ENCODE measurements at regions not wholly inside any gene's neighbourhood (a gene's known extent, or its start where the extent isn't known, plus 50 kb on each side); places are given as distances from the start of the nearest gene placed in this dataset.

DNA sequence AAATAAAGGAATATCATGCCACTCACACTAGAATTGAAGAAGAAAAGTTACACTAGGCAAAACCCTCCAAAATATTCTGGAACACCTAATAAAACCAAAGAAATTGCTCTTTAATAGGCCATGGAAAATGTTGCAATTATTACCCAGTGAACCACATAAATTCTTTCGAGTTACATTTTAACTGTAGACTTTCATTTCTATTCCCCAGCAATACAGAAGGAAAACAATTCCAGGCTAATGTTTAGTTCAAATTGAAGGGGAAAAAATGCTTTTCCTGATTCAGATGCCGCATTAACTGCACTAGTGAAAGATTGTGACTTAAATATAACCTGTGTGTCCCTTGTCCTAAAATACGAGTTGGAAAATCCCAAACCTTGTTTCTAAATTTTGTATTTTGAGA lies 439.3 kb upstream of the ADAMTS16 start:
- H3K4me3 ChIP-seq (ENCODE audit: low read depth, low read length), result no peak overlapping the region
- no peak for DNase-seq (ENCODE audit: low read depth)
- TF ChIP-seq, protein P1, sequence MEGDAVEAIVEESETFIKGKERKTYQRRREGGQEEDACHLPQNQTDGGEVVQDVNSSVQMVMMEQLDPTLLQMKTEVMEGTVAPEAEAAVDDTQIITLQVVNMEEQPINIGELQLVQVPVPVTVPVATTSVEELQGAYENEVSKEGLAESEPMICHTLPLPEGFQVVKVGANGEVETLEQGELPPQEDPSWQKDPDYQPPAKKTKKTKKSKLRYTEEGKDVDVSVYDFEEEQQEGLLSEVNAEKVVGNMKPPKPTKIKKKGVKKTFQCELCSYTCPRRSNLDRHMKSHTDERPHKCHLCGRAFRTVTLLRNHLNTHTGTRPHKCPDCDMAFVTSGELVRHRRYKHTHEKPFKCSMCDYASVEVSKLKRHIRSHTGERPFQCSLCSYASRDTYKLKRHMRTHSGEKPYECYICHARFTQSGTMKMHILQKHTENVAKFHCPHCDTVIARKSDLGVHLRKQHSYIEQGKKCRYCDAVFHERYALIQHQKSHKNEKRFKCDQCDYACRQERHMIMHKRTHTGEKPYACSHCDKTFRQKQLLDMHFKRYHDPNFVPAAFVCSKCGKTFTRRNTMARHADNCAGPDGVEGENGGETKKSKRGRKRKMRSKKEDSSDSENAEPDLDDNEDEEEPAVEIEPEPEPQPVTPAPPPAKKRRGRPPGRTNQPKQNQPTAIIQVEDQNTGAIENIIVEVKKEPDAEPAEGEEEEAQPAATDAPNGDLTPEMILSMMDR (IDR thresholded peaks at IDR 0.05; ENCODE audit: control insufficient read depth, extremely low read depth, insufficient read depth), result no peak

DNA sequence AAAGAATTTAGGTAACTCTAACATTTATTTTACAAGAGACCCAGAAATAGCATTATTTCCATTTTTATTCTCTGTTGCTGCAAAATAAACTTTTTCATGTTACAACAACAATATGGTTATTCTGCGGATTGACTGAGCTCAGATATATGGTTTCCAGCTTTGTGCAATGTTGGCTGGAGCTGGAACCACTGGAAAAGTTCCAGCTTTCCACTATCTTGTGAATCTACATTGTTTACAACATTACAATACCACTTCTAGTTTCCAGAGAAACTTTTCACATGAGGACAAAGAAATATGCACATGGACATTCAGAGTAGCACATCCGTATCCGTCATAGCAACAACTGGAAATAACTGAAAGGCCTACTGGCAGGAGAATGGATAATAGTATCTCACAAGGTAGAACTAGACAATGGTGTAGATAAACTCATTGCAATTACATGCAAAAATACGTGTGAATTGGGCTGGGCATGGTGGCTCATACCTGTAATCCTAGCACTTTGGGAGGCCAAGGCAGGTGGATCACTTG lies 436.1 kb upstream of the ADAMTS16 start:
- no peak for DNase-seq (ENCODE audit: low read depth)
- H3K4me3 ChIP-seq (ENCODE audit: low read depth, low read length), result no peak overlapping the region
- TF ChIP-seq, protein P1 (IDR thresholded peaks at IDR 0.05; ENCODE audit: control insufficient read depth, extremely low read depth, insufficient read depth), result no peak

DNA sequence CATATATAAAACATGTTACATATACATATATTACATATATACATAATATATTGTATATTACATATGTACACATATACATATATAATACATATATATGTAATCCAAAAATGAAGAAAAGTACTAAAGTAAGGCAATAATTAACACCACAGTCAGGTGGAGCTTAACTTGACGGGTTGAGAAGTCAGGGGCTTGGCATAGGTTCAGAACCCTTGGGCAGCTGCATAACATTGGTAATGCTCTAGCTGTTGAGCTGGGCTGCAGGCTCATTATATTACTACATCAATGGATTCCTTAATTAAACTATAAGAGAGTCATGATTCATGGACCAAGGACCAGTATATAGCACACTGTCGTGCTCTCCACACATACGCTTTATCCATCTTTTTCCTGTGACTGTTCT lies 435.2 kb upstream of the ADAMTS16 start:
- no peak overlapping the region for H3K4me3 ChIP-seq (ENCODE audit: low read depth, low read length)
- TF ChIP-seq, protein P1 (IDR thresholded peaks at IDR 0.05; ENCODE audit: control insufficient read depth, extremely low read depth, insufficient read depth), result no peak
- no peak for DNase-seq (ENCODE audit: low read depth)

DNA sequence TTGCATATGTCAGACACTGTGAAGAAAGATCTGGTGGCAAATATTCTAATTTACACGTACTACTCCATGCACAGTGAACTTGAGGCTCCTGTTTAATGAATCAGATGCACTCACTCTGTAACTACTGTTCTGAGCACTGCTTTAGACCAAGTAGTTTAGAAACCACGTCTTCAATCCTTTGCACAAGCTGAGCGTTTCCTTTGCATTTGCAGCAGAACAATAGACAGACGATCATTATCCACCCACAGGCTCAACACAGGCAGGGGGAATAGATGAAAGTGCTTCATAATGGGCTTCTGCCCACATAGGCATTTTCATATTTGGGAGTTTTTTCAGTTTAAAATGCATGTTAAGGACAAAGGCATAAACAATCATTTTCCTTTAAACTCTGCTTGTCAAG lies 423.3 kb upstream of the ADAMTS16 start:
- TF ChIP-seq, protein P1 (IDR thresholded peaks at IDR 0.05; ENCODE audit: control insufficient read depth, extremely low read depth, insufficient read depth), result no peak
- no peak overlapping the region for H3K4me3 ChIP-seq (ENCODE audit: low read depth, low read length)
- no peak for DNase-seq (ENCODE audit: low read depth)

DNA sequence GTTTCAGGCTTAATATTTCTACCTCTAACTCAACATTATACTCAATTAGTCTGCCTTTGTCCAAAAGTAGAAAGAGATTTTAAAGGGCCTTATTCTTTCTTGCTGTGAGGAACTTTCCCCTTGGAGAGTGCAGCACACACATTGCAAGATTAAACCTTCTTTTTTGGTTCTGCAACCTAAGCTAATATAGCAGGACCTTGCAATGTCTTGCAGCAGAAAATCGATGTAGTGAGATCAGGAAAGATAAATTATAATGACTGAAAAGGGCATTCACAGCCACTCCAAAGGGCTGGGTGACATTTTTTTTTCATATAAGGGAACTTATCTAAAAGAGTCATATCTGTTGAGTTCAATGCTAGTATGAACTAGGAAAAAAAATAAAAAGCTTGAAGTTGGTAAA lies 422.7 kb upstream of the ADAMTS16 start:
- TF ChIP-seq, protein P1 (IDR thresholded peaks at IDR 0.05; ENCODE audit: control insufficient read depth, extremely low read depth, insufficient read depth), result no peak
- no peak overlapping the region for H3K4me3 ChIP-seq (ENCODE audit: low read depth, low read length)
- DNase-seq (ENCODE audit: low read depth), result no peak

DNA sequence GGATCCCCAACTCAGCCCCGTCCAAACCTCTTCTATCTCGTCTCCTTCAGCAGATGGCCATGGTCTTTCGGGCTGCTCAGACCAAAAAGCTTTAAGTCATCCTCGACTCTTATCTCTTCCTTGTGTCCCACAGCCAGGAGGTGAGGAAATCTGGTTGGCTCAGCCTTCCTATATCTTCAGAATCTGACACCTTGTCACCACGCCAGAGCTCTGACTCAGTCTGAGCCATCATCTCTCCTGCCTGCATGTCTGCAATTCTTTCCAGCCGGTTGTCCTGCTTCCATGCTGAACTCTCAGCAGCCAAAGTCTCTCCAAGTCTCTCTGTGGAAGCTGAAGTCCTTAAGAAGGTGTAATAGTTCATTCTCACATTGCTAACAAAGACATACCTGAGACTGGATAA lies 419.3 kb upstream of the ADAMTS16 start:
- TF ChIP-seq, protein P1 (IDR thresholded peaks at IDR 0.05; ENCODE audit: control insufficient read depth, extremely low read depth, insufficient read depth), result no peak
- no peak overlapping the region for H3K4me3 ChIP-seq (ENCODE audit: low read depth, low read length)
- DNase-seq (ENCODE audit: low read depth), result no peak

DNA sequence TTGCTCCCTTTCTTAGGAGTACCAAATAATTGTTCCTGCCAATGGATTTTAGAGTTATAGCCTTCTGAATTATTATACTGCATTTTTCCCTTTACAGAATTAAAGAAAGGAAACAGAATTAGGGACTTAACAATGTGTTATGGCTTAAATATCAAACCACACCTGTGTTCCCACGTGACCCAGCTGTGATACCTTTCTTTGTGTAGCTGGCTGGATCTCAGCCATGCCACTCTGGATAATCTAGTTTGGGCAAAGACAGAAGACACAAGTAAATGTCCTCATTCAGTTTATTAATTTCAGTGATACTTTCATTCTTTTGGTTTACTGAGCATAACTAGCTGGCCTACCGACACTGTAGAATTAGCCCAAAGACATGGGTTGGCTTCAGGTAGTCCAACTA lies 417.2 kb upstream of the ADAMTS16 start:
- TF ChIP-seq, protein P1 (IDR thresholded peaks at IDR 0.05; ENCODE audit: control insufficient read depth, extremely low read depth, insufficient read depth), result no peak
- DNase-seq (ENCODE audit: low read depth), result no peak
- no peak overlapping the region for H3K4me3 ChIP-seq (ENCODE audit: low read depth, low read length)

Measured in LNCaP clone FGC (cell line).